Body of pancreas (tissue), 4 donors: ENCODE measurements at regions not wholly inside any gene's neighbourhood (a gene's known extent, or its start where the extent isn't known, plus 50 kb on each side); places are given as distances from the start of the nearest gene placed in this dataset.

Experiments
- ATAC-seq: fragments of 150-250 bp; one replicate; pipeline ENCODE4 v1.9.1; 2016
- DNase-seq, 4 donors: peaks; one replicate each; pipeline ENCODE4 v3.0.0-alpha.2; 2019
- H3K27ac ChIP-seq, 4 donors: fragments of 200-600 bp; sonication (generic); 1 replicate in 3 of 4; 2 replicates in 1 of 4; pipeline versions ENCODE4 v1.5.1 to v1.6.1; 2016 to 2019; ENCODE audit warnings: mild to moderate bottlenecking in 1 of 4, mixed read lengths in 1 of 4, moderate library complexity in 1 of 4
- H3K27me3 ChIP-seq, 2 donors: fragments of 200-600 bp; sonication (generic); one replicate each; pipeline ENCODE4 v1.6.0; 2016; ENCODE audit warnings: mild to moderate bottlenecking in 1 of 2
- H3K36me3 ChIP-seq, 2 donors: fragments of 200-600 bp; sonication (generic); replicated peaks in 1 of 2; 2 replicates each; pipeline ENCODE4 v1.5.1; 2016; ENCODE audit warnings: low read depth in 2 of 2; ENCODE audit not compliant: insufficient read depth in 1 of 2
- H3K4me1 ChIP-seq: fragments of 200-600 bp; sonication (generic); one replicate; pipeline ENCODE4 v1.6.0; 2016
- H3K4me3 ChIP-seq, 2 donors: fragments of 200-600 bp; sonication (generic); 1 replicate in 1 of 2; 2 replicates in 1 of 2; pipeline ENCODE4 v1.5.1; 2016 to 2019
- H3K9me3 ChIP-seq, 3 donors: fragments of 200-600 bp; sonication (generic); 1 replicate in 2 of 3; 2 replicates in 1 of 3; pipeline ENCODE4 v1.5.1; 2016
- POLR2A ChIP-seq, 3 donors: fragments of 450-650 bp; IDR thresholded peaks; one replicate each; pipeline ENCODE4 v1.6.1; 2016; ENCODE audit warnings: antibody characterized with exemption in 3 of 3, mild to moderate bottlenecking in 2 of 3
- WGBS, 2 donors: methylation state at CpG; one replicate each; pipeline ENCODE4 v1.1.5; 2017; 5-methylcytosine and 5-hydroxymethylcytosine counted together
- intact Hi-C: fragments of 100-400 bp; cut with DNase I; formaldehyde crosslinking; loops from one replicate; pipeline ENCODE4 v1.15.1; 2023
- TF ChIP-seq, protein P1 (sequence below), 7 experiments: fragments of 450-650 bp in 4 of 7; fragments of 200-600 bp in 3 of 7; sonication (generic) in 3 of 7; IDR thresholded peaks; one replicate each; pipeline ENCODE4 v1.5.1; 2016 to 2019; ENCODE audit warnings: antibody characterized with exemption in 7 of 7

GRCh38 chr3:20254268-20255117, 68.5 kb upstream of the SGO1 start:
- ATAC-seq (no peak), DNase-seq (no peak)
- no peaks in the 10 kb centered on the region for H3K4me1 ChIP-seq
- no peaks in the 10 kb centered on the region for H3K27me3 ChIP-seq
- no peak overlapping the region for H3K4me3 ChIP-seq
- H3K36me3 ChIP-seq: no peaks in the 10 kb centered on the region
- WGBS, 2 donors: 86 to 89% methylated on average over 17 to 18 of the region's 18 CpGs
- intact Hi-C loops: no loop called here
- H3K27ac ChIP-seq: no peak overlapping the region
- no peaks in the 10 kb centered on the region for H3K9me3 ChIP-seq
- TF ChIP-seq, protein P1, sequence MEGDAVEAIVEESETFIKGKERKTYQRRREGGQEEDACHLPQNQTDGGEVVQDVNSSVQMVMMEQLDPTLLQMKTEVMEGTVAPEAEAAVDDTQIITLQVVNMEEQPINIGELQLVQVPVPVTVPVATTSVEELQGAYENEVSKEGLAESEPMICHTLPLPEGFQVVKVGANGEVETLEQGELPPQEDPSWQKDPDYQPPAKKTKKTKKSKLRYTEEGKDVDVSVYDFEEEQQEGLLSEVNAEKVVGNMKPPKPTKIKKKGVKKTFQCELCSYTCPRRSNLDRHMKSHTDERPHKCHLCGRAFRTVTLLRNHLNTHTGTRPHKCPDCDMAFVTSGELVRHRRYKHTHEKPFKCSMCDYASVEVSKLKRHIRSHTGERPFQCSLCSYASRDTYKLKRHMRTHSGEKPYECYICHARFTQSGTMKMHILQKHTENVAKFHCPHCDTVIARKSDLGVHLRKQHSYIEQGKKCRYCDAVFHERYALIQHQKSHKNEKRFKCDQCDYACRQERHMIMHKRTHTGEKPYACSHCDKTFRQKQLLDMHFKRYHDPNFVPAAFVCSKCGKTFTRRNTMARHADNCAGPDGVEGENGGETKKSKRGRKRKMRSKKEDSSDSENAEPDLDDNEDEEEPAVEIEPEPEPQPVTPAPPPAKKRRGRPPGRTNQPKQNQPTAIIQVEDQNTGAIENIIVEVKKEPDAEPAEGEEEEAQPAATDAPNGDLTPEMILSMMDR (IDR thresholded peaks at IDR 0.05): no peak
- no peak for TF ChIP-seq POLR2A (IDR thresholded peaks at IDR 0.05)

DNA sequence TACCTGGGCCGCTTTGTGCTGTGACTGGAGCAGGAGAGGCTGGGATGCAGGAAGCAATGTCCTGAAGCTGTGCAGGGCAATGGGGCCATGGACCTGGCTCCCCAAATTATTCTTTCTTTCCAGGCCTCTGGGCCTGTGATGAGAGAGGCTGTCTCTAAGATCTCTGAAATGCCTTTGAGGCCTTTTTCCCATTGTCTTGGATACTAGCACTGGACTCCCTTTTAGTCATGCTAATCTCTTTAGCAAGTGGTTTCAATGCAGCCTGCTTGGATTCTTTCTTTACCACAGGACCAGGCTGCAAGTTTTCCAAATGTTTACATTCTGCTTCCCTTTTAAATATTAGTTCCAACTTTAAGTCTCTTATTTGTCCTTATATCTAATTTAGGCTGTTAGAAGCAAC, 64.8 kb upstream of the SGO1 start:
- intact Hi-C loops: no loop called here

DNA sequence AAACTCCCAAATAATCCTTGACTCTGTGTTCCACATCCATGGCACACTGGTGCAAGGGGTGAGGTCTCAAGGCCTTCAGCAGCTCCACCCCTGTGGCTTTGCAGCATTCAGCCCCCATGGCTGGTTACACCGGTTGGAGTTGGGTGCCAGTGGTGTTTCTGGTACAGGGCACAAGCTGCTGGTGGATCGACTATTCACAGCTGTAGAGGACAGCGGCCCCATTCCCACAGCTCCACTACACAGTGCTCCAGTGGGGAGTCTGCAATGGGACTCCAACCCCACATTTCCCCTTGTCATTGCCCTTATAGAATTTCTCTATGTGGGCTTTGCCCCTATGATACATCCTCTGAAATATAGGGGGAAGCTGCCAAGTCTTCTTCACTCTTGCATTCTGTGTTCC, 64.3 kb upstream of the SGO1 start:
- no peaks in the 10 kb centered on the region for H3K27me3 ChIP-seq
- H3K27ac ChIP-seq: no peak overlapping the region
- intact Hi-C loops: no loop called here
- WGBS, 2 donors: 100% methylated on average over 3 of the region's 3 CpGs
- TF ChIP-seq, protein P1 (IDR thresholded peaks at IDR 0.05): no peak
- TF ChIP-seq POLR2A (IDR thresholded peaks at IDR 0.05): no peak
- no peak for DNase-seq
- ATAC-seq: no peak
- H3K36me3 ChIP-seq: no peaks in the 10 kb centered on the region
- no peaks in the 10 kb centered on the region for H3K9me3 ChIP-seq
- no peaks in the 10 kb centered on the region for H3K4me1 ChIP-seq
- H3K4me3 ChIP-seq: no peak overlapping the region

More for the DNA sequence above, 64.8 kb upstream of the SGO1 start:
- DNase-seq (no peak), ATAC-seq (no peak)
- Histone ChIP-seq H3K4me1 (no peaks in the 10 kb centered on the region), H3K36me3 (no peaks in the 10 kb centered on the region), H3K27me3 (no peaks in the 10 kb centered on the region), H3K27ac (no peak overlapping the region), H3K4me3 (no peak overlapping the region), H3K9me3 (no peaks in the 10 kb centered on the region)
- TF ChIP-seq, protein P1 (IDR thresholded peaks at IDR 0.05): no peak
- TF ChIP-seq POLR2A (IDR thresholded peaks at IDR 0.05): no peak
- WGBS, 2 donors: 100% methylated on average over 1 of the region's 1 CpG

GRCh38 chr3:20246662-20247061, 60.7 kb upstream of the SGO1 start:
- no peak for DNase-seq

More at GRCh38 chr3:20246662-20247061, 60.7 kb upstream of the SGO1 start:
- no peak for ATAC-seq
- Histone ChIP-seq H3K27me3 (no peaks in the 10 kb centered on the region), H3K4me3 (no peak overlapping the region), H3K27ac (no peak overlapping the region), H3K36me3 (no peaks in the 10 kb centered on the region), H3K4me1 (no peaks in the 10 kb centered on the region), H3K9me3 (no peaks in the 10 kb centered on the region)
- TF ChIP-seq POLR2A (IDR thresholded peaks at IDR 0.05): no peak
- TF ChIP-seq, protein P1 (IDR thresholded peaks at IDR 0.05): no peak
- 55 to 82% methylated on average over 1 of the region's 1 CpG for WGBS, 2 donors
- intact Hi-C loops: no loop called here
